Neural cell (in vitro differentiated cells): ENCODE measurements at regions not wholly inside any gene's neighbourhood (a gene's known extent, or its start where the extent isn't known, plus 50 kb on each side); places are given as distances from the start of the nearest gene placed in this dataset.

ENCODE experiments used
- CTCF ChIP-seq: fragments of 450-650 bp; IDR thresholded peaks from 2 replicates; pipeline ENCODE4 v1.5.1; 2014; ENCODE audit warnings: antibody characterized with exemption, mild to moderate bottlenecking, moderate library complexity; ENCODE audit not compliant: poor library complexity, severe bottlenecking
- EP300 ChIP-seq: fragments of 450-650 bp; conservative IDR thresholded peaks from 2 replicates; pipeline ENCODE4 v1.6.1; 2014; ENCODE audit warnings: antibody characterized with exemption, mild to moderate bottlenecking, moderate library complexity; ENCODE audit not compliant: poor library complexity, severe bottlenecking
- EZH2 ChIP-seq: fragments of 200-600, 300-800 bp; shearing (Covaris generic), sonication (generic); IDR thresholded peaks from 2 replicates; pipeline ENCODE4 v1.6.1; 2014; ENCODE audit warnings: antibody characterized with exemption, low read length, borderline replicate concordance, mild to moderate bottlenecking; ENCODE audit not compliant: insufficient read depth, poor library complexity, severe bottlenecking
- POLR2AphosphoS5 ChIP-seq: IDR thresholded peaks from 2 replicates; pipeline ENCODE4 v1.6.1; 2012
- RAD21 ChIP-seq: fragments of 450-650 bp; conservative IDR thresholded peaks from 2 replicates; pipeline ENCODE4 v1.6.1; 2014; ENCODE audit warnings: antibody characterized with exemption, mild to moderate bottlenecking, moderate library complexity
- SMC3 ChIP-seq: fragments of 450-650 bp; conservative IDR thresholded peaks from 2 replicates; pipeline ENCODE4 v1.6.1; 2014; ENCODE audit warnings: antibody characterized with exemption, mild to moderate bottlenecking, moderate library complexity; ENCODE audit not compliant: poor library complexity
- TAF1 ChIP-seq: IDR thresholded peaks from 2 replicates; pipeline ENCODE4 v1.6.1; 2012; ENCODE audit warnings: low read depth
- TF ChIP-seq, protein P1 (sequence below): IDR thresholded peaks from 2 replicates; pipeline ENCODE4 v1.6.1; 2012; ENCODE audit warnings: borderline replicate concordance

GRCh38 chr13:75920536-75920935, 284.4 kb downstream of the LMO7 start:
- TF ChIP-seq EZH2 (no peak), POLR2AphosphoS5 (peak; percentile 62), CTCF (no peak), RAD21 (no peak), EP300 (peak; percentile 95), SMC3 (no peak), TAF1 (no peak)
- TF ChIP-seq, protein P1, sequence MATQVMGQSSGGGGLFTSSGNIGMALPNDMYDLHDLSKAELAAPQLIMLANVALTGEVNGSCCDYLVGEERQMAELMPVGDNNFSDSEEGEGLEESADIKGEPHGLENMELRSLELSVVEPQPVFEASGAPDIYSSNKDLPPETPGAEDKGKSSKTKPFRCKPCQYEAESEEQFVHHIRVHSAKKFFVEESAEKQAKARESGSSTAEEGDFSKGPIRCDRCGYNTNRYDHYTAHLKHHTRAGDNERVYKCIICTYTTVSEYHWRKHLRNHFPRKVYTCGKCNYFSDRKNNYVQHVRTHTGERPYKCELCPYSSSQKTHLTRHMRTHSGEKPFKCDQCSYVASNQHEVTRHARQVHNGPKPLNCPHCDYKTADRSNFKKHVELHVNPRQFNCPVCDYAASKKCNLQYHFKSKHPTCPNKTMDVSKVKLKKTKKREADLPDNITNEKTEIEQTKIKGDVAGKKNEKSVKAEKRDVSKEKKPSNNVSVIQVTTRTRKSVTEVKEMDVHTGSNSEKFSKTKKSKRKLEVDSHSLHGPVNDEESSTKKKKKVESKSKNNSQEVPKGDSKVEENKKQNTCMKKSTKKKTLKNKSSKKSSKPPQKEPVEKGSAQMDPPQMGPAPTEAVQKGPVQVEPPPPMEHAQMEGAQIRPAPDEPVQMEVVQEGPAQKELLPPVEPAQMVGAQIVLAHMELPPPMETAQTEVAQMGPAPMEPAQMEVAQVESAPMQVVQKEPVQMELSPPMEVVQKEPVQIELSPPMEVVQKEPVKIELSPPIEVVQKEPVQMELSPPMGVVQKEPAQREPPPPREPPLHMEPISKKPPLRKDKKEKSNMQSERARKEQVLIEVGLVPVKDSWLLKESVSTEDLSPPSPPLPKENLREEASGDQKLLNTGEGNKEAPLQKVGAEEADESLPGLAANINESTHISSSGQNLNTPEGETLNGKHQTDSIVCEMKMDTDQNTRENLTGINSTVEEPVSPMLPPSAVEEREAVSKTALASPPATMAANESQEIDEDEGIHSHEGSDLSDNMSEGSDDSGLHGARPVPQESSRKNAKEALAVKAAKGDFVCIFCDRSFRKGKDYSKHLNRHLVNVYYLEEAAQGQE = no peak
